ENCODE measurements at regions not wholly inside any gene's neighbourhood (a gene's known extent, or its start where the extent isn't known, plus 50 kb on each side); places are given as distances from the start of the nearest gene placed in this dataset.

- TF ChIP-seq CTCF (IDR thresholded peaks at IDR 0.05; ENCODE audit: low read depth, low read length) = no peak
- no peak for TF ChIP-seq EZH2phosphoT487 (IDR thresholded peaks at IDR 0.05; ENCODE audit: low read depth)
Measured at GRCh38 chr5:30781643-30782042, 411.8 kb upstream of the CDH6 start.

Data from OCI-LY3 (cell line).